Neuronal stem cell (in vitro differentiated cells): ENCODE measurements at regions not wholly inside any gene's neighbourhood (a gene's known extent, or its start where the extent isn't known, plus 50 kb on each side); places are given as distances from the start of the nearest gene placed in this dataset.

Experiments used
- DNase-seq: peaks from one replicate; pipeline ENCODE4 v3.0.0-alpha.2; 2013; ENCODE audit warnings: low spot score
- H2AFZ ChIP-seq: one replicate; pipeline ENCODE4 v1.6.1; 2013; ENCODE audit warnings: mild to moderate bottlenecking, low read length, inconsistent platforms
- H2AK5ac ChIP-seq: 2 replicates; pipeline ENCODE4 v1.6.1; 2013; ENCODE audit warnings: low read depth, mild to moderate bottlenecking, inconsistent platforms, low read length, moderate library complexity, mixed read lengths
- H2BK120ac ChIP-seq: 2 replicates; pipeline ENCODE4 v1.6.1; 2013; ENCODE audit warnings: low read depth, mild to moderate bottlenecking, inconsistent platforms, low read length, moderate library complexity, mixed read lengths
- H2BK12ac ChIP-seq: one replicate; pipeline ENCODE4 v1.6.1; 2013; ENCODE audit warnings: low read length, inconsistent platforms
- H2BK15ac ChIP-seq: 2 replicates; pipeline ENCODE4 v1.6.1; 2013; ENCODE audit warnings: mild to moderate bottlenecking, low read length, inconsistent platforms, mixed read lengths
- H2BK5ac ChIP-seq: one replicate; pipeline ENCODE4 v1.6.1; 2013; ENCODE audit warnings: inconsistent platforms, mild to moderate bottlenecking, low read length, moderate library complexity
- H3K14ac ChIP-seq: one replicate; pipeline ENCODE4 v1.6.1; 2013; ENCODE audit warnings: low read length, inconsistent platforms
- H3K18ac ChIP-seq: 2 replicates; pipeline ENCODE4 v1.6.1; 2013; ENCODE audit warnings: low read length, inconsistent platforms
- H3K23ac ChIP-seq: 2 replicates; pipeline ENCODE4 v1.6.1; 2013; ENCODE audit warnings: low read depth, mild to moderate bottlenecking, mixed read lengths, low read length, inconsistent platforms; ENCODE audit not compliant: poor library complexity
- H3K27ac ChIP-seq: replicated peaks from 3 replicates; pipeline ENCODE4 v1.5.1; 2013; ENCODE audit warnings: low read length, inconsistent platforms
- H3K27me3 ChIP-seq, 3 experiments: 2 replicates each; pipeline ENCODE4 v1.6.1; 2013; ENCODE audit warnings: low read length in 3 of 3, mild to moderate bottlenecking in 2 of 3, inconsistent platforms in 1 of 3, low read depth in 1 of 3, mixed read lengths in 1 of 3, moderate library complexity in 1 of 3; ENCODE audit not compliant: control insufficient read depth in 3 of 3, insufficient read depth in 3 of 3
- H3K36me3 ChIP-seq, 2 donors: replicated peaks in 1 of 2; 2 replicates each; pipeline ENCODE4 v1.6.1; 2013; ENCODE audit warnings: low read length in 2 of 2; ENCODE audit not compliant: control insufficient read depth in 2 of 2, insufficient read depth in 2 of 2
- H3K4ac ChIP-seq: 2 replicates; pipeline ENCODE4 v1.6.1; 2013; ENCODE audit warnings: inconsistent platforms, mild to moderate bottlenecking, low read length, moderate library complexity
- H3K4me1 ChIP-seq, 2 donors: 1 replicate in 1 of 2; 2 replicates in 1 of 2; pipeline ENCODE4 v1.6.1; 2013; ENCODE audit warnings: low read length in 2 of 2, low read depth in 1 of 2; ENCODE audit not compliant: control insufficient read depth in 2 of 2, insufficient read depth in 1 of 2
- H3K4me2 ChIP-seq: one replicate; pipeline ENCODE4 v1.6.1; 2013; ENCODE audit warnings: mild to moderate bottlenecking, low read length, inconsistent platforms; ENCODE audit not compliant: insufficient read depth, poor library complexity, severe bottlenecking
- H3K4me3 ChIP-seq, 2 donors: 2 replicates each; pipeline ENCODE4 v1.5.1; 2013; ENCODE audit warnings: low read length in 2 of 2, mild to moderate bottlenecking in 2 of 2, inconsistent platforms in 1 of 2, moderate library complexity in 1 of 2
- H3K79me1 ChIP-seq: one replicate; pipeline ENCODE4 v1.6.1; 2013; ENCODE audit warnings: low read depth, mild to moderate bottlenecking, inconsistent platforms, low read length, moderate library complexity
- H3K9ac ChIP-seq: one replicate; pipeline ENCODE4 v1.6.1; 2013; ENCODE audit warnings: mild to moderate bottlenecking, low read depth, low read length, inconsistent platforms; ENCODE audit not compliant: poor library complexity
- H3K9me3 ChIP-seq, 2 donors: replicated peaks in 1 of 2; 2 replicates each; pipeline versions ENCODE3 to v1.6.1; 2013; ENCODE audit warnings: low read length in 2 of 2, mild to moderate bottlenecking in 2 of 2, inconsistent platforms in 1 of 2, low read depth in 1 of 2, mixed read lengths in 1 of 2, moderate library complexity in 1 of 2; ENCODE audit not compliant: control insufficient read depth in 2 of 2, insufficient read depth in 1 of 2
- H4K8ac ChIP-seq: one replicate; pipeline ENCODE4 v1.6.1; 2013; ENCODE audit warnings: low read depth, mild to moderate bottlenecking, inconsistent platforms, low read length, moderate library complexity
- H4K91ac ChIP-seq: one replicate; pipeline ENCODE4 v1.6.1; 2013; ENCODE audit warnings: low read length, low read depth, mild to moderate bottlenecking, inconsistent platforms; ENCODE audit not compliant: poor library complexity
- WGBS, 2 donors: extraction: QIAGEN DNeasy Blood & Tissue Kit; methylation state at CpG; one replicate each; pipeline ENCODE4 v1.1.7; 2013; ENCODE audit warnings: missing lambda C conversion rate in 2 of 2, mixed read lengths in 1 of 2; ENCODE audit not compliant: insufficient read length in 2 of 2, insufficient replicate concordance in 1 of 2; ENCODE audit errors: extremely low coverage in 2 of 2; 5-methylcytosine and 5-hydroxymethylcytosine counted together

GRCh38 chr9:19568946-19569345 is 160.1 kb downstream of the ACER2 start:
- H2BK120ac ChIP-seq = no peak overlapping the region

GRCh38 chr9:19564396-19565061 is 155.7 kb downstream of the ACER2 start:
- Histone ChIP-seq H3K4me1 (no peaks in the 10 kb centered on the region), H2BK120ac (no peak overlapping the region), H3K27me3 (no peaks in the 10 kb centered on the region), H3K4me3 (no peak overlapping the region), H3K23ac (no peak overlapping the region), H2BK15ac (no peak overlapping the region), H2AFZ (no peak overlapping the region), H3K14ac (no peak overlapping the region), H2BK12ac (no peak overlapping the region), H4K91ac (no peak overlapping the region), H4K8ac (no peak overlapping the region), H2BK5ac (no peak overlapping the region), H3K4ac (no peak overlapping the region), H3K4me2 (no peak overlapping the region), H2AK5ac (no peak overlapping the region), H3K9ac (no peak overlapping the region), H3K27ac (no peak overlapping the region), H3K79me1 (no peaks in the 10 kb centered on the region), H3K9me3 (no peaks in the 10 kb centered on the region), H3K18ac (no peak overlapping the region), H3K36me3 (no peaks in the 10 kb centered on the region)
- no peak for DNase-seq
- no CpG with 5 or more reads among the region's 3 CpGs for WGBS, 2 donors

More at GRCh38 chr9:19568946-19569345, 160.1 kb downstream of the ACER2 start:
- Histone ChIP-seq H3K14ac (no peak overlapping the region), H4K8ac (no peak overlapping the region), H3K4me1 (no peaks in the 10 kb centered on the region), H3K18ac (no peak overlapping the region), H3K9me3 (peaks cover 0 to 2% of the 10 kb centered on the region in 2 donors), H3K27me3 (peaks cover 0 to 2% (median 0%) of the 10 kb centered on the region in 3 experiments), H3K79me1 (no peaks in the 10 kb centered on the region), H2BK15ac (no peak overlapping the region), H2AFZ (no peak overlapping the region), H3K4ac (no peak overlapping the region), H3K4me2 (no peak overlapping the region), H2AK5ac (no peak overlapping the region), H3K27ac (no peak overlapping the region), H3K4me3 (no peak overlapping the region), H4K91ac (no peak overlapping the region), H3K23ac (no peak overlapping the region), H2BK5ac (no peak overlapping the region), H2BK12ac (no peak overlapping the region), H3K36me3 (no peaks in the 10 kb centered on the region), H3K9ac (no peak overlapping the region)
- WGBS, 2 donors = no CpG with 5 or more reads among the region's 3 CpGs
- no peak for DNase-seq

DNA sequence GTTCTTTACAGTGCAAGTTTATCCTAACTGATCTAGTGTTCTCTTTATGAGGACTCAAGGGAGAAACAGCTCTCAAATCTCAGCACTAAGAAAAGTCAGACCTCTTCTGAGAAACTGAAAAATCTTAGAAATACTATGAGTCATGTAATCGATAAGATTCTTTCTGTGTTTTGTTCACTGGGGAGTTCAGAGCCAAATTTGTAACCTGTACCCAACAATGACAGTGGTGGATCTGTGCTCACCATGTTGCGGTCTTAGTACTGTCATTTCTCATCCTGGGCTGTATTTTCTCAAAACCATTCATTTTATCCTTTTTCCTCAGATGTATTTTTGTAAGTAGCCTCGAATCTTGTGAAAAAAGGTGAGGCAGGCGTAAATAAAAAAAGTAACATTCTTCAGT is 146.4 kb downstream of the ACER2 start:
- H3K14ac ChIP-seq = no peak overlapping the region
- no peak overlapping the region for H2BK15ac ChIP-seq
- no CpG with 5 or more reads among the region's 4 CpGs for WGBS, 2 donors
- H3K4me2 ChIP-seq = no peak overlapping the region
- H3K9me3 ChIP-seq = peaks cover 0 to 2% of the 10 kb centered on the region in 2 donors
- H3K4me1 ChIP-seq = no peaks in the 10 kb centered on the region
- H3K9ac ChIP-seq = no peak overlapping the region
- no peak overlapping the region for H2AK5ac ChIP-seq
- no peaks in the 10 kb centered on the region for H3K36me3 ChIP-seq
- H3K27me3 ChIP-seq = no peaks in the 10 kb centered on the region
- no peak overlapping the region for H2BK5ac ChIP-seq
- no peak overlapping the region for H2BK120ac ChIP-seq
- no peak overlapping the region for H3K4me3 ChIP-seq
- no peak overlapping the region for H2BK12ac ChIP-seq
- H3K79me1 ChIP-seq = no peaks in the 10 kb centered on the region
- no peak overlapping the region for H3K23ac ChIP-seq
- no peak for DNase-seq
- H2AFZ ChIP-seq = no peak overlapping the region
- H3K27ac ChIP-seq = no peak overlapping the region
- no peak overlapping the region for H4K91ac ChIP-seq
- no peak overlapping the region for H3K18ac ChIP-seq
- H4K8ac ChIP-seq = no peak overlapping the region
- no peak overlapping the region for H3K4ac ChIP-seq

GRCh38 chr9:19554529-19554928 is 145.7 kb downstream of the ACER2 start:
- Histone ChIP-seq H3K27me3 (no peaks in the 10 kb centered on the region), H3K4me1 (no peaks in the 10 kb centered on the region), H3K23ac (no peak overlapping the region), H3K4me3 (no peak overlapping the region), H2AFZ (no peak overlapping the region), H3K79me1 (no peaks in the 10 kb centered on the region), H3K9me3 (peaks cover 0 to 2% of the 10 kb centered on the region in 2 donors), H3K36me3 (no peaks in the 10 kb centered on the region), H3K4ac (no peak overlapping the region), H2AK5ac (no peak overlapping the region), H2BK12ac (no peak overlapping the region), H2BK120ac (no peak overlapping the region), H2BK15ac (no peak overlapping the region), H3K9ac (no peak overlapping the region), H2BK5ac (no peak overlapping the region), H4K91ac (no peak overlapping the region), H3K4me2 (no peak overlapping the region), H3K14ac (no peak overlapping the region), H4K8ac (no peak overlapping the region), H3K27ac (no peak overlapping the region), H3K18ac (no peak overlapping the region)
- no CpG with 5 or more reads among the region's 4 CpGs for WGBS, 2 donors
- DNase-seq = no peak
